Pancreas (tissue), 10 donors: ENCODE measurements at regions not wholly inside any gene's neighbourhood (a gene's known extent, or its start where the extent isn't known, plus 50 kb on each side); places are given as distances from the start of the nearest gene placed in this dataset.

Experiments
- ATAC-seq, 4 donors: fragments of 200-7000 bp; cut with Tn5 transposase; one replicate each; pipeline versions ENCODE4 v1.8.0 to v1.9.1; 2020; ENCODE audit warnings: mild to moderate bottlenecking in 4 of 4, moderate library complexity in 4 of 4
- DNase-seq, 6 donors: peaks; one replicate each; pipeline ENCODE4 v3.0.0-alpha.2; 2020
- FAIRE-seq: peaks from 2 replicates; lab custom pipeline; 2012; peaks lifted over from hg19 to GRCh38; lab: Jason Lieb, UNC
- H3K27ac ChIP-seq, 4 donors: fragments of 200-600 bp; sonication (generic); 1 replicate in 3 of 4; 2 replicates in 1 of 4; pipeline versions ENCODE4 v1.5.0 to v1.8.0; 2020
- H3K27me3 ChIP-seq, 4 donors: fragments of 200-600 bp; one replicate each; pipeline ENCODE4 v1.8.0; 2021
- H3K36me3 ChIP-seq, 3 donors: fragments of 200-600 bp; sonication (generic) in 1 of 3; one replicate each; pipeline versions ENCODE4 v1.5.0 to v1.8.0; 2020 to 2021
- H3K4me1 ChIP-seq, 3 donors: fragments of 200-600 bp; one replicate each; pipeline ENCODE4 v1.8.0; 2021
- H3K4me3 ChIP-seq, 4 donors: fragments of 200-600 bp; sonication (generic) in 2 of 4; one replicate each; pipeline versions ENCODE4 v1.5.0 to v1.8.0; 2020 to 2021
- H3K9me3 ChIP-seq, 4 donors: fragments of 200-600 bp; one replicate each; pipeline ENCODE4 v1.8.0; 2021
- WGBS, 2 donors: extraction: QIAGEN DNeasy Blood & Tissue Kit; methylation state at CpG; one replicate each; pipeline ENCODE4 v1.1.7; 2013; 5-methylcytosine and 5-hydroxymethylcytosine counted together
- intact Hi-C, 3 donors: fragments of 100-400 bp; cut with DNase I; formaldehyde crosslinking; loops; one replicate each; pipeline versions ENCODE4 v1.11.1 to v1.14.2; 2022
- TF ChIP-seq, protein P1 (sequence below), 4 donors: fragments of 200-600 bp; sonication (generic) in 3 of 4; IDR thresholded peaks; one replicate each; pipeline versions ENCODE4 v1.5.0 to v1.8.0; 2021; ENCODE audit warnings: antibody characterized with exemption in 4 of 4
- donor health status: healthy with polysubstance abuse.
- donor health status: DM: no; HTN: no; CAD: no; lungs with moderate emphysema.
- donor health status: DM: no; HTN: no; CAD: no.
- donor health status: control.
- donor health status: control.
- donor health status: Bipolar disorder and iron deficiency.
- donor health status: DM: yes; HTN: yes; CAD: no.
- donor health status: DM: no; HTN: no; CAD: no.
- donor health status: DM: no; HTN: no; CAD: no.
- donor health status: DM: yes; HTN: yes; CAD: no.

GRCh38 chr4:159526172-159526571, 423.3 kb downstream of the RAPGEF2 start:
- ATAC-seq: no peak
- FAIRE-seq: no peak
- intact Hi-C loops: no loop called here
- Histone ChIP-seq H3K9me3 (no peaks in the 10 kb centered on the region), H3K4me1 (no peaks in the 10 kb centered on the region), H3K36me3 (no peaks in the 10 kb centered on the region), H3K4me3 (no peak overlapping the region), H3K27me3 (no peaks in the 10 kb centered on the region), H3K27ac (no peak overlapping the region)
- TF ChIP-seq, protein P1, sequence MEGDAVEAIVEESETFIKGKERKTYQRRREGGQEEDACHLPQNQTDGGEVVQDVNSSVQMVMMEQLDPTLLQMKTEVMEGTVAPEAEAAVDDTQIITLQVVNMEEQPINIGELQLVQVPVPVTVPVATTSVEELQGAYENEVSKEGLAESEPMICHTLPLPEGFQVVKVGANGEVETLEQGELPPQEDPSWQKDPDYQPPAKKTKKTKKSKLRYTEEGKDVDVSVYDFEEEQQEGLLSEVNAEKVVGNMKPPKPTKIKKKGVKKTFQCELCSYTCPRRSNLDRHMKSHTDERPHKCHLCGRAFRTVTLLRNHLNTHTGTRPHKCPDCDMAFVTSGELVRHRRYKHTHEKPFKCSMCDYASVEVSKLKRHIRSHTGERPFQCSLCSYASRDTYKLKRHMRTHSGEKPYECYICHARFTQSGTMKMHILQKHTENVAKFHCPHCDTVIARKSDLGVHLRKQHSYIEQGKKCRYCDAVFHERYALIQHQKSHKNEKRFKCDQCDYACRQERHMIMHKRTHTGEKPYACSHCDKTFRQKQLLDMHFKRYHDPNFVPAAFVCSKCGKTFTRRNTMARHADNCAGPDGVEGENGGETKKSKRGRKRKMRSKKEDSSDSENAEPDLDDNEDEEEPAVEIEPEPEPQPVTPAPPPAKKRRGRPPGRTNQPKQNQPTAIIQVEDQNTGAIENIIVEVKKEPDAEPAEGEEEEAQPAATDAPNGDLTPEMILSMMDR (IDR thresholded peaks at IDR 0.05): no peak
- DNase-seq: no peak
- WGBS, 2 donors: 83 to 85% methylated on average over 6 of the region's 6 CpGs

- Histone ChIP-seq H3K36me3 (no peaks in the 10 kb centered on the region), H3K9me3 (no peaks in the 10 kb centered on the region), H3K27me3 (no peaks in the 10 kb centered on the region), H3K27ac (no peak overlapping the region), H3K4me3 (no peak overlapping the region), H3K4me1 (peaks cover under 1 to 2% (median 2%) of the 10 kb centered on the region in 3 donors)
- no peak for DNase-seq
- no peak for FAIRE-seq
- no peak for ATAC-seq
- TF ChIP-seq, protein P1 (IDR thresholded peaks at IDR 0.05): no peak
- intact Hi-C loops: no loop called here
- 24 to 32% methylated on average over 1 of the region's 1 CpG for WGBS, 2 donors
Measured at GRCh38 chr4:159534655-159535054, 431.8 kb downstream of the RAPGEF2 start.

DNA sequence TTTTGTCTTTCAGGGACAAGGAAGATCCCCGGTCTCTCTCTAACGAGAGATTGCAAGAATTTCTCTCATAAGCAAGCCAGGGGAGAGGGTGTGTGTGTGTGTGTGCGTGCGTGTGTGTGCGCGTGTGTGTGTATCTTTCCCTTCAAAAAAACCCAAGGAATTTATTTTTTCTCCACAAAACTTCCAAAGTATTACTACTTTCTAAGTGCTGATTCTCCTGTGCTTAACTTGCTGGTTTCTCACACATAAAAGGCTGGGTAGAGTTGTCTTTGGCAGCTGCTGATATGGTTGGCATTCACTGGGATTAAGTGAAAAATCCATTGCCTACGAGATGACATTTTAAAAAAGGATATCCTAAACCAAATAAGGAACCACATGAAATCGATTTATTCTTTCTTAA, 435.7 kb downstream of the RAPGEF2 start:
- peaks cover 2 to 19% (median 18%) of the 10 kb centered on the region in 3 donors for H3K4me1 ChIP-seq
- TF ChIP-seq, protein P1 (IDR thresholded peaks at IDR 0.05): no peak
- H3K4me3 ChIP-seq: no peak overlapping the region
- no peak for ATAC-seq
- DNase-seq: no peak
- FAIRE-seq: no peak
- H3K36me3 ChIP-seq: no peaks in the 10 kb centered on the region
- H3K27me3 ChIP-seq: no peaks in the 10 kb centered on the region
- intact Hi-C loops: no loop called here
- WGBS, 2 donors: 59 to 61% methylated on average over 8 of the region's 8 CpGs
- no peaks in the 10 kb centered on the region for H3K9me3 ChIP-seq
- no peak overlapping the region for H3K27ac ChIP-seq

DNA sequence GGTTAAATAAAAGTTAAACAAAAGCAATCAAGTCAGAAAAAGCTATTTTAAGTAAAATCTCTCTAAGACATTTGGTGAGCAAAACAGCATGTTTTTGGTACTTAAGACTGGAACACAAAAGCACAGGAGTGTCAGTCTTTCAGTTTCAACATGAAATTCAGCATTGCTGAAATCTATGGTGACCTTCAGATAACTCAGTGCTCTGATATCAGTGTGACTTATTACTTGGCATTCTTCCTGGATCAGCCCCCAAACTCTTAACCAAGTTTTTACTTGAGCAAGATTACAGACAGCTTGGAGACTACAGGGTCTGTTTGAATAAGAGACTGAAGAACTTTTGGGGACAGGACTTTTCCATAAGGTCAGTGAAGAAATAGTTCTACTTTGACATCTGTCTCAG, 437.2 kb downstream of the RAPGEF2 start:
- Histone ChIP-seq H3K27ac (no peak overlapping the region), H3K9me3 (no peaks in the 10 kb centered on the region), H3K36me3 (no peaks in the 10 kb centered on the region), H3K4me1 (peaks cover 2 to 19% (median 18%) of the 10 kb centered on the region in 3 donors), H3K4me3 (no peak overlapping the region), H3K27me3 (no peaks in the 10 kb centered on the region)
- intact Hi-C loops: no loop called here
- DNase-seq (no peak), FAIRE-seq (no peak), ATAC-seq (peak in 3 of 4 donors; percentile 48 to 74 (median 71))
- TF ChIP-seq, protein P1 (IDR thresholded peaks at IDR 0.05): no peak

- Histone ChIP-seq H3K4me1 (peaks cover 2 to 19% (median 18%) of the 10 kb centered on the region in 3 donors), H3K27ac (no peak overlapping the region), H3K27me3 (no peaks in the 10 kb centered on the region), H3K9me3 (no peaks in the 10 kb centered on the region), H3K4me3 (no peak overlapping the region), H3K36me3 (no peaks in the 10 kb centered on the region)
- intact Hi-C loops: no loop called here
- no peak for FAIRE-seq
- 64 to 66% methylated on average over 4 of the region's 4 CpGs for WGBS, 2 donors
- TF ChIP-seq, protein P1 (IDR thresholded peaks at IDR 0.05): no peak
- no peak for DNase-seq
- ATAC-seq: peak in 2 of 4 donors; percentile 15 to 29
Measured at GRCh38 chr4:159540501-159540900, 437.6 kb downstream of the RAPGEF2 start.
